Esophagus squamous epithelium (tissue), 4 donors: ENCODE measurements at regions not wholly inside any gene's neighbourhood (a gene's known extent, or its start where the extent isn't known, plus 50 kb on each side); places are given as distances from the start of the nearest gene placed in this dataset.

ENCODE experiments used
- POLR2A ChIP-seq, 4 donors: fragments of 450-650 bp; IDR thresholded peaks; one replicate each; pipeline ENCODE4 v1.6.1; 2017; ENCODE audit warnings: antibody characterized with exemption in 4 of 4, mild to moderate bottlenecking in 4 of 4, moderate library complexity in 3 of 4
- TF ChIP-seq, protein P1 (sequence below), 6 experiments: fragments of 450-650 bp in 4 of 6; fragments of 200-600 bp in 2 of 6; sonication (generic) in 2 of 6; IDR thresholded peaks; one replicate each; pipeline ENCODE4 v1.5.1; 2016 to 2019; ENCODE audit warnings: antibody characterized with exemption in 6 of 6, mild to moderate bottlenecking in 4 of 6, moderate library complexity in 4 of 6

- TF ChIP-seq, protein P1, sequence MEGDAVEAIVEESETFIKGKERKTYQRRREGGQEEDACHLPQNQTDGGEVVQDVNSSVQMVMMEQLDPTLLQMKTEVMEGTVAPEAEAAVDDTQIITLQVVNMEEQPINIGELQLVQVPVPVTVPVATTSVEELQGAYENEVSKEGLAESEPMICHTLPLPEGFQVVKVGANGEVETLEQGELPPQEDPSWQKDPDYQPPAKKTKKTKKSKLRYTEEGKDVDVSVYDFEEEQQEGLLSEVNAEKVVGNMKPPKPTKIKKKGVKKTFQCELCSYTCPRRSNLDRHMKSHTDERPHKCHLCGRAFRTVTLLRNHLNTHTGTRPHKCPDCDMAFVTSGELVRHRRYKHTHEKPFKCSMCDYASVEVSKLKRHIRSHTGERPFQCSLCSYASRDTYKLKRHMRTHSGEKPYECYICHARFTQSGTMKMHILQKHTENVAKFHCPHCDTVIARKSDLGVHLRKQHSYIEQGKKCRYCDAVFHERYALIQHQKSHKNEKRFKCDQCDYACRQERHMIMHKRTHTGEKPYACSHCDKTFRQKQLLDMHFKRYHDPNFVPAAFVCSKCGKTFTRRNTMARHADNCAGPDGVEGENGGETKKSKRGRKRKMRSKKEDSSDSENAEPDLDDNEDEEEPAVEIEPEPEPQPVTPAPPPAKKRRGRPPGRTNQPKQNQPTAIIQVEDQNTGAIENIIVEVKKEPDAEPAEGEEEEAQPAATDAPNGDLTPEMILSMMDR (IDR thresholded peaks at IDR 0.05): no peak
- no peak for TF ChIP-seq POLR2A (IDR thresholded peaks at IDR 0.05)
Measured at GRCh38 chr16:52022980-52023379, 524.0 kb downstream of the TOX3 start.
